Activated T-cell treated with anti-CD3 and anti-CD28 coated beads for 24 hours (primary cell): ENCODE measurements at regions not wholly inside any gene's neighbourhood (a gene's known extent, or its start where the extent isn't known, plus 50 kb on each side); places are given as distances from the start of the nearest gene placed in this dataset.

ENCODE experiments used
- DNase-seq: peaks from one replicate; pipeline ENCODE4 v3.0.0-alpha.2; 2020; ENCODE audit warnings: low read depth

DNA sequence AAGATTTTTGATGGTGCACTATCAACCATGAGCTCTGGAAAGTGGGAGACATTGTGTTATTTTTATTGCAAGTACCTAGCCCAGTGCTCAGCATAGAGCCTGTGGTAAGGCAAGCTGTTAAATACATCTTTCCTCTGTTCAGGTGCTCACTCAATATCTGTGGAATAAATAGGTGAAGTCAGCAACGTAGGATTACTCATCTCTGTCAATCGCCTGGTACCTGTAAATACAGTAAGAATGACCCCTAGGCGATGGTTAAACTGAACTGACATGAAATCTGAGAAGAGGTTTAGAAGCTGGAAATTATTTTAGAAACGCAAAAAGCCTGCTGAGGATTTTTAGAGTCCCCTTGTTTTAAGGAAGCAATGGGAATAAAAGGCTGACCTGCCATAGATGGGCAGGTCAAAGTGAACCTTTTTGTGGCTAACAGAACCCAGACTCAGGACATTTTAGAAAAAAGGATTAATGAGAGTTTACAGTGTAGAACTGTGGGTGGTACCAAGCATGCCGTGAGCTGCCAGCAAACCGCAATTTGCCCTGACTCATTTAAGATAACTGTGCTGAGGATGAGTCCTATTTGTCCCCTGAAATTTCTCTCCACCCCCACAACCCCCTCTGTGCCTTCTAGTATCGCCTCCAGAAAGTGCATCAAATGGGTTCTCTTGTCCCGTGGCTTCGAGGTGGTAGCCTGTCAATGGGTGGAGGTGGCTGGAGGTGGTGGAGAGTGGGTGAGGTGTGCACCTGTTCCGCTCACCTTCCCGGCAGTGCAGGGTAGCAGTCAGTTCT is 375.1 kb downstream of the MED10 start:
- no peak for DNase-seq

GRCh38 chr5:6000867-6001266 is 377.5 kb downstream of the MED10 start:
- DNase-seq, result no peak

DNA sequence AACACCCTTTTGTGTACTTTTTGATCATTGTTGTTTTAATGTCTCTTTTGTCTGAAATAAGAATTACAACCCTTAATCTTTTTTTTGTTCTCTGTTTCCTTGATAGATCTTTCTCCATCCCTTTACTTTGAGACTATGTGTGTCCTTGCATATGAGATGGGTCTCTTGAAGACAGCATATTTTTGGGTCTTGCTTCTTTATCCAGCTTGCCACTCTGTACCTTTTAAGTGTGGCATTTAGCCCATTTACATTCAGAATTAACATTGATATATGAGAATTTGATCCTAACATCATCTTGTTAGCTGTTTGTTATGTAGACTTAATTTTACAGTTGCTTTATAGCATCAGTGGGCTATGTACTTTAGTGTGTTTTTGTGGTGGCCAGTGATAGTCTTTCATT is 382.5 kb downstream of the MED10 start:
- no peak for DNase-seq

DNA sequence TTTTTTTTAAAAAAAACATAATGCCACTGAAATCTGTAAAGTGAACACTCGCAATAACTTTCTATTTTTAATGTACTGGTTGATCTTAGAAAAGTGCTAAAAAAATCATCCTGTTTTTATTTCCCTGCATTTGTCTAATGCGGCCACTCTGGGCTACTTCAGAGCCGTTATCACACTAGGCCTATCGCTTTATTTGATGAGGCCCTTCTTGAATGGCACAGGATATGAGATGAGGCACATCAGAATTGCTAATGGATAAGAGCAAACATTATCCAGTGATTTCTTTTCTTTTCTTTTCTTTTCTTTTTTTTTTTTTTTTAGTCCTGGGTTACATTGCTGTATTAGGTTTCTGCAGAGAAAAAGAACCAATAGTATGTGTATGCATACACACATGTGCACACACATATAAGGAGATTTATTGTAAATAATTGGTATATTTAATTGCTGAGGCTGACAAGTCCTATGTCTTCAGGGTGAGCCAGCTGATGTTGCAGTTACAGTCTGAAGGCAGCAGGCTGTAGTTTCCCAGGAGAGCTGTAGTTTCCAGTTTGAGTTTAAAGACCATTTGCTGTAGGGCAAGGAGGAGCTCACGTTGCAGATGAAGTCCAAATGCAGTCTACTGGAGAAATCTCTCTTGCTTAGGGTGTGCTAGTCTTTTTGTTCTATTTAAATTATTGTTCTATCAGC is 391.7 kb downstream of the MED10 start:
- no peak for DNase-seq

GRCh38 chr5:5985332-5985731 is 393.0 kb downstream of the MED10 start:
- no peak for DNase-seq

DNA sequence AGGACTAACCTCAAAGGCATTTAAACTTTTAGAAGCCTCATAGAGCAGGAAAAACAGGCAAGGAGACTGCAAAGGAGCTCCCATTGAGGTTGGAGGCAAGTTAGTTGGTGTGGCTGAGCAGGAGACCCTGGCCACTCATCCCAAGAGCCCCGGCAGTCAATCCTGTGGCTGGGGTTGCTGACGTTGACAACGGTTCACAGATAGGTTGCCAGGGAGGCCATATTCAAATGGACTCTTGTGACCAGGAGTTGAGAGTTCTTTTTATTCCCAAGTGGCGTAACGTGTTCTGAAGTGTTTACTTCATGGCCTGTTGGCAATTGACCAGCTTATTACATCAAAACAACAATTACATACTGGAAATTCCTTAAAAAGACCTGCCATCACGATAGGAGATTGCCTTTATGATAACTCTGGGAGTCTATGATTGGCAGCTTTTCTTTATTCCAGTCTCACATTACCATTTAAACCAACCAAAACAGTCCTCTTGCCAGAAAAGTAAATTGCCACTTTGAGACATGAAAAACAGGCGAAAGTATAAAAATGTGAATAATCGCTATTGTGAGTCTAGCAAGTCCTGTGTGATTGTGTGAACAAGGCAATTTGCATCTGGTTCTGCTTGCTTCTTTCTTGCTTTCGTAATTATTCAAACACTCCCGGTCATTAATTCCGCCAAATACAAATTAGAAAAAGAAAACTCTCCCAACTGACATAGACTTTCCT is 394.9 kb downstream of the MED10 start:
- DNase-seq, result no peak

GRCh38 chr5:5981562-5981961 is 396.8 kb downstream of the MED10 start:
- no peak for DNase-seq

DNA sequence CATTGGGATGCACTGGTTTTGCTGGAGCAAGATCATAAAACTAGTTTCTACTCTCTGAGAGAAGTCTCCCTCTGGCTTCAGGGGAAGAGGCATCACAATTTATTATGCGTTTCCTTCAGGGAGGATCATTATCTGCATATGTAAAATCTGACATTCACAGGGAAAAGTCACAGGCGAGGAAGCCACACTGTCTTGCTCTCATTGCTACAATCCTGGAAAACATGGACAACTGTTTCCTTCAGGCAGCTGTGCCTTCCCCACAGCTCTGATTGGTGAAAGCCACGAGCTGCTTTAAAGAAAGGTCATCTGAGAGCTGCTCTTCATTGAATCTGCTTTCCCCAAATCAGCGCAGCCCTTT is 397.8 kb downstream of the MED10 start:
- no peak for DNase-seq

- no peak for DNase-seq
Observed at GRCh38 chr5:5979761-5980537, 398.4 kb downstream of the MED10 start.

GRCh38 chr5:5979377-5979760 is 399.0 kb downstream of the MED10 start:
- DNase-seq, result no peak

DNA sequence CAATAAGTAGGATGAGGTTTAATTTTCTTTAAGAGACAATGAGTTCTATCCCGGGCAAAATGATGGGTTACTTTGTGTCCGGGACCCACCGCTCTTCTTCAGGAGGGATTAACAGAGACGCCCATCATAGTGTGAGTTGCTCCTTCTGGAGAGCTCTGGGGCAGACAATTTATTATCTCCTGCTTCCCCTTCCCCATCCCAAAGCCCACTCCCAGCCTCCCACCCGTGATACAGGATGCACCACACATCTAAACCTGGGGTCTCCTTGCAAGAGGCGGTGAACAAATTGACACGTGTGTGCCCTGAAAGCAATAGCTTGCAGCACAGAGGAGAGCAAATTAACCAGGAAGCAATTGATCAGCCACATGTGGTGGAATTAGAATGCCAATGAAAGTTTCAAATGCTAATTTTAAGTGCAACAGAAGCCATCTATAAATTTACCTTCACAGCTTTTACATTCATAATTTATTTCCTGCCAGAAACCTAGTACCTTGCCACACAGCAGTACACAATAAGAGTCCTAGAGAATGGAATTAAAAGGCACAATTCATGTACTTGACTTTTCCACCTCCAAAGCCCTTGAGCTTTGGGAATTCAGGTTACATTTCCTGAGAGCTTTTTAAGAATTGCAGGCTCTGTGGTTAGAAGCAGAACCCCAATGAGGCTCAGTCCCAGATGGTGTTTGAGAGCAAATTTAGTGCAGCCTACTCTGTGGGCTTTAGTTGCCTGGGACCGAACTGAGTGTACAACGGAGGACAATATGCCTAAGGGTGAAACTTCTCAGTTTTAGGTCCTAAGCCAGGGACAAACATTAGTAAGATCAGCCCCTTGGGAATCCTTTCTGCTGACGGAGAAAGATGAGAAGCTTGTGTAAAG is 399.6 kb downstream of the MED10 start:
- no peak for DNase-seq

DNA sequence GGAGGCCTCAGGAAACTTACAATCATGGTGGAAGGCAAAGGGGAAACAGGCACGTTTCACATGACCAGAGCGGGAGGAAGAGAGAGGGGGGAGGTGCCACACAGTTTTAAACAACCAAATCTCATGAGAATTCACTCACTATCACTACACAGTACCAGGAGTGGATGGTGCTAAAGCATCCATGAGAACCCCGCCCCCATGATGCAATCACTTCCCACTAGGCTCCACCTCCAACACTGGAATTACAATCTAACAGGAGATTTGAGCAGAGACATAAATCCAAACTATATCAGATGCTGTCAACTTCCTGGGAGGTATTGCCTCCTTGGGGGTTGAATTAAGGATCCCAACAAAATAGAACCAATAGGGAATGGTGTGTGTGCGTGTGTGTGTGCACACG is 407.1 kb downstream of the MED10 start:
- no peak for DNase-seq

- DNase-seq, result no peak
Observed at GRCh38 chr5:5969942-5970483, 408.3 kb downstream of the MED10 start.

- DNase-seq, result no peak
Observed at GRCh38 chr5:5968981-5969380, 409.4 kb downstream of the MED10 start.

DNA sequence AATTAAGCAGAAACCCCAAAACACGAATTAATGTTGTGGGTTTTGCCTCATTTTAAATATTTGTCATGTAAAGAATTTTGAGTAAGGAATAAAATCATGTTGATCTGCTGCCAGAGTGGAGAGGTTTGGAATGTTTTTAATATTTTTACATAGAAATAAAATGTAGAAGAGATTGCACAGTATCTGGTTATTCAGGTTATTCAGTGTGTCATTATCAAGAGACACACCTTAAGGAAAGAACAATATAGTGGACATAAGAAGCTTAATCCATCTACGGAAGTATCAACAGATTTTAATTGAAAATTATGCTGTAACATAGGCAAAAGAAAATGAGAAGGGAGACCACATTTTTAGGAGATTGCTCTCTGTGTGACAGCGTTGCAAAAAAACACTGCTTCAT is 410.4 kb downstream of the MED10 start:
- no peak for DNase-seq

DNA sequence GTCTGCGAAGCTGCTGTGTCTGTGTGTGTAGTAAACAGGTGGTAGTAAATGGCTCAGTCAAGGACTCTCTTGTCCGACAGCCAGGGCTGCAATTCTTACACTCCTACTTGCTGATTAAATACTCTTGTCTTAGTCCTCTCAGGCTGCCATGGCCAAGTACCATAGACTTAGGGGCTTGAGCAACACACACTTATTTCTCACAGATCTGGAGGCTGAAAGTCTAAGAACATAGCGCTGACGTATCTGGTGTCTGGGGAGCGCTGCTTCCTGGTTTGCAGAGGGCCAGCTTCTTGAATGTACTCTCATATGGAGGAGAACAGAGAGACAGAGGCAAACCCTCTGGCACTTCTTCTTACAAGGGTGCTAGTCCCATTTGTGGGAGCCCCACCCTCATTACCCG is 411.0 kb downstream of the MED10 start:
- DNase-seq, result no peak

GRCh38 chr5:5965132-5965531 is 413.2 kb downstream of the MED10 start:
- DNase-seq, result no peak

DNA sequence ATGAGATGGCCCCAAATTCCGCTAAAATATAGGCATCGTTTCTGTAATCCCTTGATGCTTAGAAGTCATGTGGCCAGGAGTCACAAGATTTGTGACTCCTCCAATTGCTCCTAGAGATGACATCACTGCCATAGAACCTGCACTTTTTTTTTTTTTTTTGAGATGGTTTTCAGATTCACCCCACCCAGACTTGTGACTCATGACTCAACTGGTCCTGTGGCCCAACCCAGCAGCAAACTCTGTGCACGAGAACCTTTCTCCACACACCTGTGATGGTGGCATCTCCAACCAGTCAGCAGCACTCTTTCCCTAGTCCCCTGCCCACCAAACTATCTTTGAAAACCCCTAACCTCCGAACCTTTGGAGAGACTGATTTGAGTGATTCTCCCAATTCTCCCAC is 414.0 kb downstream of the MED10 start:
- no peak for DNase-seq

GRCh38 chr5:5957737-5958136 is 420.6 kb downstream of the MED10 start:
- no peak for DNase-seq

- no peak for DNase-seq
Observed at GRCh38 chr5:5954275-5954598, 424.1 kb downstream of the MED10 start.

DNA sequence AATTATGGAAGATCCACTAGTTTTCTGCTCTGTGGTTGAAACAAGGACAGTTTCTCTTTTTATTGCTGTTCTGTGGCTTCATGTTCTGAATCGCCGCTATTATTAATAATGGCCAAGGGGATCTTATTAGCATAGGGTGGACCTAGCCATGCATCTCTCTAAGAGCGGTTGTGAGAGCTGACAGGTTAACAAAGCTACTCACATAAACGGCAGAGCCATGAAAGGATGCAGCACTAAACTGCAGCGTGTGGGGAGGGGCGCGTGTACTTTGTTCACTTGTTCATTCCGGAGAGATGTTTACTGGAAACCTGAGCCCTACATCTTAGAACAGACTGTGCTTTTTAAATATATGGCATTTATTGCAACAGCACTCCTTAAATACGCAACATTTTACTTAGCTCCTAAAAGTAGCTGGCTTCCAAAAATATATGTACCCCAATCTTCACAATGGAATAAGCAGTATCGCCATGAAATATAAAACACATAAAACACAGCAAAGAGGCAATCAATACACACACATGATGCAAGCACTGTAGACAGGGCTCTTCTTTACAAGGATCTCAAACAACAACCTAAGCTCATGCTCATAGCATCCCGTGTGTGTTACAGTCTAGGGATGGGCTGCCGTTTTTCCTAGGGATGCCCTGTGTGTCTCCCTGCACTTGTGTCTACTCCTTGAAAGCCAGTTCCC is 424.6 kb downstream of the MED10 start:
- DNase-seq, result no peak
